PC-9 (cell line): ENCODE measurements at regions not wholly inside any gene's neighbourhood (a gene's known extent, or its start where the extent isn't known, plus 50 kb on each side); places are given as distances from the start of the nearest gene placed in this dataset.

Experiments used
- CTCF ChIP-seq: fragments of 200-600 bp; sonication (generic); conservative IDR thresholded peaks from 2 replicates; pipeline ENCODE4 v1.6.1; 2017; ENCODE audit warnings: mixed run types, antibody characterized with exemption, mild to moderate bottlenecking, moderate library complexity
- EZH2 ChIP-seq: fragments of 200-600 bp; sonication (generic); IDR thresholded peaks from 2 replicates; pipeline ENCODE4 v1.8.0; 2017; ENCODE audit warnings: antibody characterized with exemption, low read depth

- no peak for TF ChIP-seq CTCF
- no peak for TF ChIP-seq EZH2
Measured at GRCh38 chr7:124566583-124566982, 199.0 kb downstream of the GPR37 start.
